Upper lobe of right lung (tissue), 1 donor: ENCODE measurements at regions not wholly inside any gene's neighbourhood (a gene's known extent, or its start where the extent isn't known, plus 50 kb on each side); places are given as distances from the start of the nearest gene placed in this dataset.
"Not testable (repeated sequence)": the region's sequence is repeated elsewhere in the genome, so short reads cannot be mapped to it uniquely, and the experiment has no call there.

ENCODE experiments used
- ATAC-seq: fragments of 200-7000 bp; cut with Tn5 transposase; one replicate; pipeline ENCODE4 v1.9.1; 2020; ENCODE audit warnings: mild to moderate bottlenecking, moderate library complexity
- DNase-seq: peaks from one replicate; pipeline ENCODE4 v3.0.0-alpha.2; 2020
- H3K27ac ChIP-seq: fragments of 200-600 bp; one replicate; pipeline ENCODE4 v1.8.0; 2022
- H3K27me3 ChIP-seq: fragments of 200-600 bp; one replicate; pipeline ENCODE4 v1.8.0; 2022; ENCODE audit warnings: mild to moderate bottlenecking
- H3K36me3 ChIP-seq: fragments of 200-600 bp; one replicate; pipeline ENCODE4 v1.8.0; 2022
- H3K4me1 ChIP-seq: fragments of 200-600 bp; one replicate; pipeline ENCODE4 v1.8.0; 2022
- H3K4me3 ChIP-seq: fragments of 200-600 bp; one replicate; pipeline ENCODE4 v1.8.0; 2022; ENCODE audit warnings: mild to moderate bottlenecking
- H3K9me3 ChIP-seq: fragments of 200-600 bp; one replicate; pipeline ENCODE4 v1.8.0; 2022
- intact Hi-C: fragments of 100-400 bp; cut with DNase I; formaldehyde crosslinking; loops from one replicate; pipeline ENCODE4 v1.11.0; 2022
- TF ChIP-seq, protein P1 (sequence below): fragments of 200-600 bp; IDR thresholded peaks from one replicate; pipeline ENCODE4 v1.8.0; 2022; ENCODE audit warnings: antibody characterized with exemption
- donor health status: DM: no; HTN: yes; CAD: no; lungs with severe emphysema.

DNA sequence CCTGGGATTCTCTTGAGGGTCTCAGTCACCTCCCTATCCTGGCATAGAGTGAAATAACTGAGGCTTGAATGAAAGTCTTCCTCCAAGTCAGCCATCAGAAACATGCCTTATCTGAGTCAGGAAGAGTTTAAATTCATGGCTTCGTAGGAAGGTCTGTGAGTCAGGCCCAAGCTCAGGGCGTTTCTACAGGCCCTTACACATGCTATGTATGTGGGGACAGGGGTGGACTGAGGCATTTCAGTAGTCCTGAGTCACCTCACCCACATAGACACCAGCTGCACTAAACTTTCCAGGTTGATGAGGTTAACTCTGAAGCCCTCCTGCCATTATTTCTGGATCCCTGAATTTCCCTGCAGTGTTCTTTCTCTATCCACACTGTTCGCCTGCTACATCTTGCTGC, 134.6 kb upstream of the RCN1 start:
- TF ChIP-seq, protein P1, sequence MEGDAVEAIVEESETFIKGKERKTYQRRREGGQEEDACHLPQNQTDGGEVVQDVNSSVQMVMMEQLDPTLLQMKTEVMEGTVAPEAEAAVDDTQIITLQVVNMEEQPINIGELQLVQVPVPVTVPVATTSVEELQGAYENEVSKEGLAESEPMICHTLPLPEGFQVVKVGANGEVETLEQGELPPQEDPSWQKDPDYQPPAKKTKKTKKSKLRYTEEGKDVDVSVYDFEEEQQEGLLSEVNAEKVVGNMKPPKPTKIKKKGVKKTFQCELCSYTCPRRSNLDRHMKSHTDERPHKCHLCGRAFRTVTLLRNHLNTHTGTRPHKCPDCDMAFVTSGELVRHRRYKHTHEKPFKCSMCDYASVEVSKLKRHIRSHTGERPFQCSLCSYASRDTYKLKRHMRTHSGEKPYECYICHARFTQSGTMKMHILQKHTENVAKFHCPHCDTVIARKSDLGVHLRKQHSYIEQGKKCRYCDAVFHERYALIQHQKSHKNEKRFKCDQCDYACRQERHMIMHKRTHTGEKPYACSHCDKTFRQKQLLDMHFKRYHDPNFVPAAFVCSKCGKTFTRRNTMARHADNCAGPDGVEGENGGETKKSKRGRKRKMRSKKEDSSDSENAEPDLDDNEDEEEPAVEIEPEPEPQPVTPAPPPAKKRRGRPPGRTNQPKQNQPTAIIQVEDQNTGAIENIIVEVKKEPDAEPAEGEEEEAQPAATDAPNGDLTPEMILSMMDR: no peak
- Histone ChIP-seq H3K4me1 (no peaks in the 10 kb centered on the region), H3K4me3 (no peak overlapping the region), H3K9me3 (no peaks in the 10 kb centered on the region), H3K27me3 (no peaks in the 10 kb centered on the region), H3K27ac (no peak overlapping the region), H3K36me3 (no peaks in the 10 kb centered on the region)
- ATAC-seq (no peak), DNase-seq (no peak)
- intact Hi-C loops: no loop called here

DNA sequence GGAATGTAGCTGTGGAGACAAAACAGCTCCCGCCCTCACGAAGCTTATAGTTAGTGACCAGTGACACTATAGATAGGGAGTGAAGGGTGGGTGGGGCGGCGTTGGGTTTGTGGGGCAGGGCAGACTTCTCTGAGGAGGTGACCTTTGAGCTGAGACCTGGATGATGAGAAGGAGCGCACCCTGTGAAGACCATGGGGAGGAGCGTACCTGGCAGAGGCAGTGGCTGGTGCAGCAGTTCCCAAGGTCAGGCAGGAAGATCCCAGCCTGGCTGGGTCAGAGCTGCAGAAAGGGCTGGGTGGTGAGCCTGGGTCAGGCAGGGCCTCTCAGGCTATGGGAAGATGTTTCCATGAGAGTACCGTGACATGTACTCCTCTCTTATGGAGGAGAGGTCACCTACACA, 135.0 kb upstream of the RCN1 start:
- intact Hi-C loops: no loop called here
- Histone ChIP-seq H3K36me3 (no peaks in the 10 kb centered on the region), H3K27me3 (no peaks in the 10 kb centered on the region), H3K9me3 (no peaks in the 10 kb centered on the region), H3K4me3 (no peak overlapping the region), H3K4me1 (no peaks in the 10 kb centered on the region), H3K27ac (no peak overlapping the region)
- DNase-seq (no peak), ATAC-seq (no peak)
- TF ChIP-seq, protein P1: no peak

DNA sequence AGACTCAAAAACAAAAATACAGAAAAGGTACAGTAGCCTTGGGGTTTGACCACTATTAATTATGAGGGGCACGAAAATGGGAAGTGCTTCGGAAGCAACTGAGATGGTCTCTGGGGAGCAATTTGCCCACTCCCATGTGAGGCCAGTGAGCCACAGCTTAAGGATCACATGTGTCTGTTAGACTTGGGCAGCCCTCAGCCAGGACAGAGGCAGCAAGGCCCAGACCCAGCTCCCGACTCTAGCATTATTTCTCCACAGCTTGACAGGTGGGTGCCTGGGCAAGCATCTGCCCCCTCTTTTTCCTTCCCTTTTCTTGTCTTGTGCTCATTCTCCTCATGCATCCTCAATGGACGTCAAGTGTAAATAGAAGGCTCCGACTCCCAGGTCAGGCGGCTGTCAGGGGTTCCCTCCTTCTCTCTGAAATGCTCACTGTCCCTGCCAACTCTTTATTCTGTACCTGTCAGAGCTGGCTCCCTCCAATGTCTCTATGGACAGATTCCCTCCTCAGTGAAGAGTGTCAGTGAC, 137.0 kb upstream of the RCN1 start:
- no peak overlapping the region for H3K27ac ChIP-seq
- H3K9me3 ChIP-seq: no peaks in the 10 kb centered on the region
- DNase-seq (no peak), ATAC-seq (no peak)
- H3K27me3 ChIP-seq: no peaks in the 10 kb centered on the region
- H3K4me3 ChIP-seq: no peak overlapping the region
- intact Hi-C loops: no loop called here
- H3K36me3 ChIP-seq: no peaks in the 10 kb centered on the region
- H3K4me1 ChIP-seq: no peaks in the 10 kb centered on the region
- TF ChIP-seq, protein P1: no peak

GRCh38 chr11:31949733-31950200, 138.6 kb upstream of the PAX6 start:
- DNase-seq, H3K4me1 ChIP-seq, H3K27me3 ChIP-seq, ATAC-seq, intact Hi-C loops, H3K9me3 ChIP-seq, H3K27ac ChIP-seq, H3K36me3 ChIP-seq, H3K4me3 ChIP-seq: not testable (repeated sequence)

GRCh38 chr11:31947051-31947450, 135.9 kb upstream of the PAX6 start:
- H3K4me1 ChIP-seq: no peaks in the 10 kb centered on the region
- intact Hi-C loops: no loop called here
- ATAC-seq: no peak

DNA sequence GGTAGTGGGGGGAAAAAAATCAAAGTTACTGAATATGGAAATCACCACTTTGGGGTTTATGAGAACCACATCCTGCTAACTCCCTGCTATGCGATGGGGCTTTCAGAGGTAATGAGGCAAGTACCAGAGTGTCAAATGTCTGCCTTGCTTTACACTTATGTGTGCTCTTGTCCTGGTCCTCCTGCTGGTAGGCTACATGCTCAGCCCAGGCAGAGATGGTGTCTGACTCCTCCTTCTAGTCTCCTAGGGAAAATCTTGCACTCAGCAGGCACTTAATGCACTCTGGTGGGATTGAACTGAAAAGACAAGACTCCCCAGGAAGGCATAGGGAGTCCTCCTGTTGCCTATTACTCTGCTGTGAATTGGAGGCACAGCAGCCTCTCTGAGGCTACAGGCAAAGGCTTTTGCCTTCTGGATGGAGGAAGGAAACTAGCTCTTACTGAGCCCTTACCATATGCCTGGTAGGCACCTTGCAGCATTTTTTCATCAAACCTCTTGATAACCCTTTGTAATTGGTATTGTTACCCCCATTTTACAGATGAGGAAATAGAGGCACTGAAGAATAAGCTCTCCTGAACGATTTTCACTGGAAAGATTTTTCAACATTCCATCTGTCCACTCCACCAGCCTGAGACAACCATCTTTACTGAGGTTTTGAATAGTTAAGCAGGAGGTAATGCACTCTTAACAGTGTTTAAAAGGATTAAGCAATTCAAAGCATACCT, 132.1 kb upstream of the PAX6 start:
- H3K4me1 ChIP-seq: no peaks in the 10 kb centered on the region
- no peaks in the 10 kb centered on the region for H3K36me3 ChIP-seq
- TF ChIP-seq, protein P1: no peak
- no peak overlapping the region for H3K4me3 ChIP-seq
- no peaks in the 10 kb centered on the region for H3K9me3 ChIP-seq
- ATAC-seq: no peak
- no peak overlapping the region for H3K27ac ChIP-seq
- H3K27me3 ChIP-seq: no peaks in the 10 kb centered on the region
- intact Hi-C loops: no loop called here
- no peak for DNase-seq

More at GRCh38 chr11:31947051-31947450, 135.9 kb upstream of the PAX6 start:
- H3K27ac ChIP-seq: no peak overlapping the region
- DNase-seq: no peak
- no peaks in the 10 kb centered on the region for H3K9me3 ChIP-seq
- H3K36me3 ChIP-seq: no peaks in the 10 kb centered on the region
- TF ChIP-seq, protein P1: no peak
- H3K27me3 ChIP-seq: no peaks in the 10 kb centered on the region
- H3K4me3 ChIP-seq: no peak overlapping the region
